NCI-H2196 (cell line): ENCODE measurements at regions not wholly inside any gene's neighbourhood (a gene's known extent, or its start where the extent isn't known, plus 50 kb on each side); places are given as distances from the start of the nearest gene placed in this dataset.
"Not testable (repeated sequence)": the region's sequence is repeated elsewhere in the genome, so short reads cannot be mapped to it uniquely, and the experiment has no call there.

Experiments
- DNase-seq: peaks from one replicate; lab custom pipeline; 2025; ENCODE audit not compliant: unreplicated experiment; lab: John Stamatoyannopoulos, UW

DNA sequence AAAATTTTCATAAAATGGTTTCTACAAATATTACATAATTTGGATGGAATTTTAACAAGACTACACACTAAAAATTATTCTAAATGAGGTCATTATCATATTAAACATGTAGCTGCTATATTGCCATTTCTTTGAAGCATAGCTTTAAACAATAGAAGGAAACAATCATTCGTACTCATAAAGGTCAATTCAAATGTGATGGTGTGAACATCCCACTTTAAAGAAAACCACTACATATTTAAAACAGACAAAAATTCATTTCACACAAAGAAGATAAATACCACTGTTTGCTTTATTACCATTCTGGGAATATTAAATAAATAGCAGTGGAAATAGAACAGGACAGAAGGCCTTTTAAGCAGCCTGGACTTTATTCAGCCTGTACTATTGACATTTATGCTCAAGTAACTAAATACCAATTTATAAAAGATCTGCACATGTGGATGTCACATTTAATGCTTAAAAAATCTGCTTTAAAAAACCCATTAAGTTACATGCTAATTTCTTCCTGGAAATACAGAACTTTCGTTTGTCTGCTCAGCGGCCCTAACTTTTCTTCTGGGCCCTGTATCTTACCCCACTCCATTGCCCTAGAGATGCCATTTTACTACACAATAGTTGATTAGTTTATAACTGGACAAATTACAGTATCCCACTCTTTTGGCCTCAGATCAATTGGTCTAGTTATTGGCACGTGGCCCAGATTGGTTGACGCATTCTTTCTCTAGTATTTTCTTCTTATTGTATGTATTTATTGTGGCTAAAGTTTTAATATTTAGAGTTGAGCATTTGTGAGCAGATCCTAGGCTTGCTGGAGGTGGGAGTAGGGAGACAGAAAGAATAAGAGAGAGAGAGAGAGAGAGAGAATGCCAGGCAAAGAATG is 215.1 kb upstream of the SPRY2 start:
- DNase-seq: no peak

- no peak for DNase-seq
These were observed 212.0 kb upstream of the SPRY2 start for GRCh38 chr13:80552851-80553440.

DNA sequence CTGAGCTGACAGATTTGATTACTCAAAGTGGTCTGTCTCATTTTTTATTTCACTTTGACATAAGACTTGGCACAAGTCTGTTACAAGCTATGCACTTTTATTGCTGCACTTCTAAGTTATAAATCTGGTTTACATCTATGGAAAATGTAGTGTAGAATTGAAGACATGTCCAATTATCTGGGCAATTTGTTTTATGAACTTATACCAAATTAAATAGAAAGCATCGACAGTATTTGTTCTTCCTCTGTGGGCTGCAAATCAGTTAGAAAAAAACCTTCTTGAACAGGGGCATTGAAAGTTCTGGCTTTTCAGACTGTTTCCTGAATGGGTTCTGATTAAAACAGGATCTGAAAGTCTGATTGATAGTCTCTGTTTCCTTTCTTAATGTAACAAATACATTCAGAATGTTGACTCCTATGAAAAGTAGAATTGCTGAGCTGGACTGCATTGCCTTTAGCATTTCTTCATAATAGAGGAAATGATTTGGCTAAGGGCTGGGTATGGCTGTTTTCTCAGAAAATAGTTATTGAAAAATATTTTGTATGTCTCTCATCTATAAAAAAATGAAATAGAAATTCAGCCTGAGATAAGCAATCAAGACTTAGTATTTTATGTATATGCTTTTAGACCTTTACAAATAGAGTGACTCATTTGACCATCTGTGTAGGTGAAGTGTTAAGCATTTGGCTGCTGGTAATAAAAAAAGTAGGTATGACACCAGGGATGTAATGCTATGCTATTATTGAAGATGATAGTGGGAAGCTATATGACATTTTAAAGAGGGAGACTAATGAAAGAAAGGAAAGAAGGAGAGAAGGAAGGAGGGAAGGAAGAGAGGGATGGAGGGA is 210.9 kb upstream of the SPRY2 start:
- no peak for DNase-seq

- no peak for DNase-seq
These were observed 210.1 kb upstream of the SPRY2 start for GRCh38 chr13:80550971-80551441.

DNA sequence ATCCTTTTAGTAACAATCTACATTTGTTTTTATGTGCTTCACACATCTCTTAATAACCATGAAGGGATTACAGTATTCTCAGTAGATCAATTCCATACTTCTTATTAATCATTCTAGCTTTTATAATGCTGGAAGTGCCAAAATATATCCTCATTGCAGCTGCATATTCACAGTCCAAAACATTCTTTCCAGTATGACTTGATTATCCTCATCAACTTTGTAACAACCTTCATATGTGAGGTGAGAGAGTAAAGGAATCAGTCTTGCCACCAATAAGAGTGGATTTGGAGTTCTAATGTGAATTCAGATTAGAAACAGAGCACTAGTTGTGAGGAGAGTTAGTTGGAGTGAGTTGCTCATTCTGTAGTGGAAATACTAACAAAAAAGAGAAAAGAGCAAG is 208.0 kb upstream of the SPRY2 start:
- no peak for DNase-seq

DNA sequence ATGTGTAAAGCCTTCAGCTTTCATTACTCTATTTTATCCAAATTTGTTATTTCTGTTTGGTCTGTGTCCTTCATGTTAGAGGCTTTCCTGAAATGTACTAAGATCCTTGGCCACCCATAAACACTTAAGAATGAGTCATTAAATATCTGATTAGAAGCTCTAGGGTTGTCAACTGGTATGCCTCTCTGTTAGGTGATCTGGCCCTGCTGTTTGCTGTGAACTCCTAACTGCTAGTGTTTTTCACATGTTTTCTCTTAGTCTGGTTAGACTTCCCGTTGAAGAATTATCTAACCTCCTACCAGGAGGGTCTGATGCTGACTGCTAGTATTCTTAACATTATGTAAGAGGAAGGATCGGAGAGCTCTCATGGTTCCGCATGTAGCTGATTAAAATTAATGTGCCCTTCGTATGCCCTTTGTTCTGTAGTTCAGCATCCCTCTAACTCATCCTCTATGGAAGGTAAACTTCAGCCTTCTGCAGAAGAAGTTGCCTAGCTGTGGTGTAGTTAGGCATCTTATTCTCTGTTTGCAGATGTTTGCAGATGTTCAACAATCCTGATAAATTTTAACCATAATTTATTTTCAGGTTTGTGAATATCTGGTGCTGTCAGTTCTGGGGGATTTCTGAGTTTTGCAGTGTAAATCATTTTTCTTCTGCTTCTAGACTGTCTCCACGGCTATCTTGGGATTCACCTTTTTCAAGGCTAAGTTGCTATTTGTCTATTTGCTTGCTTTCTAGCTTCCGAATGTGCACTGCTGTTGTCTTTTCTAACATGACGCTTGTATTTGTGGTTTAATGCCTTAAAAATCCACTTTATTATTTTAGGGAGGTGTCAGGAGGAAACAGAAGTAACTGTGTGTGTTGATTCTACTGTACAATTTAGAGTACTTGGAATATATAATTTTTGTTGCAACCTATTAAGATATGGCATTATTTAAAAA is 207.2 kb upstream of the SPRY2 start:
- DNase-seq: no peak

DNA sequence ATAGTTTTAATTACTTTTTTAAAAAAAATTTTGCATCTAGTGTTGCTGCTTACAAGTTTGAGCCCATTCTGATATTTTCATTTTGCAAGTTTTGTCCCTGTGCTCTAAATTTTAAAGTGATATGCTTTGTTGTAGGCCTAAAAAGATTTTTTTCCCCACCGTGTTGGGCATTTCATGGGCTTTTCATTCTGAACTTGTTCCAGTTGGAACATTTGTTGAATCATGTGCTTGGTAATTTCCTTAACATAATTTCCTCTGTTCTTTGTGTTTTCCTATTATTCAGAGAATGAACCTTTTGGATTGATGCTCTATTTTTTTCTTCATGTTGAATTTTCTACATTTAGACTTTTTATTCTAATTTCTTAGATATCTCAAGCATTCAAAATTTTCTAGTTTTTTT is 206.4 kb upstream of the SPRY2 start:
- DNase-seq: no peak

GRCh38 chr13:80533175-80533574 is 192.2 kb upstream of the SPRY2 start:
- DNase-seq: no peak

DNA sequence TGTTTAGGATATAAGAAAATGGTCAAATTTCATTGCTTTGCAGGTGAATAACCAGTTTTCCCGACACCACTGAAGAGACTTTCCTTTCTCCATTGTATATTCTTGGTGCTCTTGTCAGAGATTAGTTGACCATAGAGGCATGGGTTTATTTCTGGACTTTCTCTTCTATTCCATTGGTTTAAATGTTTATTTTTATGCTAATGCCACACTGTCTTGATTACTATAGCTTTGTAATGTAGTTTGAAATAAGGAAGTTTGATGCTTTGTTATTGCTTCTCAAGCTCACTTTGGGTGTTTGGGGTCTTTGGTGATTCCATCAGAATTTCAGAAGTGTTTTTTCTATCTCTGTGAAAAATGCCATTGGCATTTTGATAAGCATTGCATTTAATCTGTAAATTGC is 190.0 kb upstream of the SPRY2 start:
- DNase-seq: no peak

DNA sequence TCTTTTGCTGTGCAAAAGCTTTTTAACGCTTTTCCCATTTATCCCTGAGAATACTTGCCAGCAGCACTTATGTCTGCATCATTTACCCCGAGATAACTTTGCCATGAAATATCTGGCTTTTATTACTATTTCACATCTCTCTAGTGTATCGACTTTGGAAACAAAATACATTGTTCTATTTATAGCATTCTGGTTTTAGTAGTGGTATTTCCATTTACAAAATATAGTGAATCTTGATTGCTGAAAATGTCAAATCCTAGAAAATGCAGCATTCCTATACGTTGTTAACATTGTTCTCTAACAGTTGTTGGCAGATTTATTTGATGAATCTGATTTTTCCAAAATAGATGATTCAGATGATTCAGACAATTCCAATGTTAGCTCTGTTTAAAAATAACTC is 189.3 kb upstream of the SPRY2 start:
- no peak for DNase-seq

DNA sequence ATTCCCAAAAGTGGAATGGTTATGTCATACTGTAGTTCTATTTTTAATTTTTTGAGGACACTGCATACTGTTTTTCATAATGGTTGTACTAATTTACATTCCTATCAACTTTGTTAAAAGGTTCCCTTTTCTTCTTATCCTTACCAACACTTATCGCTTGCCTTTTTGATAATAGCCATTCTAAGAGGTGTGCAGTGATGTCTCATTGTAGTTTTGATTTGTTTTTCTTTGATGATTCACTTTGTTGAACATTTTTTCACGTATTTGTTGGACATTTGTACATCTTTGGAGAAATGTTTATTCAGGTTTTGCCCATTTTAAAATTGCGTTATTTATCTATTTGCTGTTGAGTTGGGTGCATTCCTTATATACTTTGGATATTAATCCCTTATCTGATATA is 188.8 kb upstream of the SPRY2 start:
- DNase-seq: no peak

DNA sequence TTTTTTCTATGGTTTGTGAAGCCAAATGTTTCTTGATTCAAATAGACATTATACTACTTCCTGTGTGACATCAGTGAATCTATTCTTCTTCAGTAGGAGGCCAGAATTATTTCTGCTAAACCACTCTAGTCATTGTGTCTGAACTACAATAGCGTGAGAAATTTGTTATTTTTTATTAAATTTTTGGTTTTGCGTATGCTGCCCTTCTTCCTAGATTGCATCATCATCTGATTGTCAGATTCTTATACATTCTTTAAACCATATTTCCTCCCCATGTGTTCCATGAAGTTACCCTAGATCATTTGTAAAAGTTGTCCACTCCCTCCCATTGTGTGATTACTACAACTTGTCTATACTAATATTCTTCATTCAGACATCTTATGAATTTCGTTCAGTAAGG is 187.8 kb upstream of the SPRY2 start:
- DNase-seq: no peak

DNA sequence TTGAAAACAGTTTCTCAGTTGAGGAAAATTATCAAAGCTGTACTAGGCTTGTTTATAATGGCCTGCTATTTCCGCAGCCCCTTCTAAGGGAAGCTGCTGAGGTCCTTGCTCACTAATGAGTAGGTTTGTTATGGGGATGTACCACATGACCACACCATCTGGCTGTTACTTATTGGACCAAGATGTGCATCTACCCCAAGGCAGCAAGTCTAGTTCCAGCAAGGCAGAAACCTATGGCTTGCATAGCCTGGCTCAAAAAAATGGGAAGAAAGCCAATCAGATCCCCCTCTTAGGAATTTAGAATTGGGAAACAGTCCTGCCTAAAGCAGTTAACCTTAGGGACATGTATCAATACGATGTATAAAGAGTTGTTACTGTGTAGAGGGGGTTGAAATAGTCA is 186.5 kb upstream of the SPRY2 start:
- no peak for DNase-seq

DNA sequence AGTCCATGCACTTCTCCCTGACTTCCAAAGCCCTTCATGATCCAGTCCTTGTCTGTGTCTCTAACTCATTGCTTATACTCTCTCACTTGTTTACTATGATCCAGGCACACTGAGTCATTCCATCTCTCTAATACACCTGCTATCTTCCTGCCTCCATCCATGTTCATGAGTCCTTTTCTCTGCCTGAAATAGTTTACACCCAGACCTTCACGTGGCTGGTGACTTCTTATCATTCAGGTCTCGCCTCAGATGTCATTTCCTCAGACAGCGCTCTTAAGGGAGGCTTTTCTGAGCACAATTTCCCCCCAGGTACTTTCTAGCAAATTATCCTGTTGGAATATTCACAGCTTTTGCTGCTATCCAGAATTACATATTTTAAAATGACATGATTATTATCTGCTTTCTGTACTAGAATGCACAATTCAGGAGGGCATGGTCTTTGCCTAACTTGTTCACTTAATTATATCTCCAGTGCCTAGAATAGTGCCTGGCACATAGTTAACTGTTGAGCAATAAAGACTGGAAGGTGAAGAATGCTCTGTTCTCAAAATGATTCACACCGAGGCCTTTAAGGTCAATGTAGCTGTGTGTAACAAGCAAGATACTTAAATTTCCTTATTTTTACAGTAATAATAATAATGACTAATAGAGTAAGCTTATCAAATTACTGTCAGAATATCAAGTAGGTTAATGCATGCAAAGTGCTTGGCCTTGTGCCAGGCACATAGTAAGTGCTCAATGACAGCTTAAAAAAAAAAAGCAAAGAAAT is 183.7 kb upstream of the SPRY2 start:
- DNase-seq: no peak

DNA sequence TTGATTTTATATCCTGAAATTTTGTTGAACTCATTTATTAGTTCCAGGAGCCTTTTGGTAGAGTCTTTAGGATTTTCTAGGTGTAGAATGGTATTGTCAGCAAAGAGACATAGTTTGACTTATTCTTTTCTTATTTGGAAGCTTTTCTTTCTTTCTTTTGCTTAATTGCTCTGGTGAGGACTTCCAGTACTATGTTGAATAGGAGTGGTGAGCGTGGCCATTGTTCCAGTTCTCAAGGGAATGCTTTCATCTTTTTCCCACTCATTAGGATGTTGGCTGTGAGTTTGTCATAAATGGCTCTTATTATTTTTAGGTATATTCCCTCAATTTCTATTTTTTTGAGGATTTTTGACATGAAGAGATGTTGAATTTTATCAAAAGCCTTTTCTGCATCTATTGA is 182.2 kb upstream of the SPRY2 start:
- no peak for DNase-seq

DNA sequence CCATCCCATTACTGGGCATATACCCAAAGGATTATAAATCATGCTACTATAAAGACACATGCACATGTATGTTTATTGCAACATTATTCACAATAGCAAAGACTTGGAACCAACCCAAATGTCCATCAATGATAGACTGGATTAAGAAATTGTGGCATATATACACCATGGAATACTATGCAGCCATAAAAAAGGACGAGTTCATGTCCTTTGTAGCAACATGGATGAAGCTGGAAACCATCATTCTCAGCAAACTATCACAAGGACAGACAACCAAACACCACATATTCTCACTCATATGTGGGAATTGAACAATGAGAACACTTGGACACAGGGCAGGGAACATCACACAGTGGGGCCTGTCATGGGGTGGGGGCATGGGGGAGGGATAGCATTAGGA is 181.5 kb upstream of the SPRY2 start:
- not testable (repeated sequence) for DNase-seq

GRCh38 chr13:80516818-80517348 is 176.0 kb upstream of the SPRY2 start:
- DNase-seq: no peak

DNA sequence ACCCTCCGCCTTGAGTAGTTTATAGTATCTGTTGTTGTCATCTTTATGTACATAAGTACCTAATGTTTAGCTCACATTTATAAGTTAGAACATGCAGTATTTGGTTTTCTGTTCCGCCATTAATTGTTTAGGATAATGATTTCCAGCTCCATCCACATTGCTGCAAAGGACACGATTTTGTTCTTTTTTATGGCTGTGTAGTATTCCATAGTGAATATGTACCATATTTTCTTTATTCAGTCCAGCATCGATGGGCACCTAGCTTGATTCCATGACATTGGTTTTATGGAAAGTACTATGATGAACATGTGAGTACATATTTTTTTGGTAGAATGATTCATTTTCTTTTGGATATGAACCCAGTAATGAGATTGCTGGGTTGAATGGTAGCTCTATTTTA is 174.4 kb upstream of the SPRY2 start:
- no peak for DNase-seq

- no peak for DNase-seq
These were observed 172.3 kb upstream of the SPRY2 start for GRCh38 chr13:80513196-80513595.

- no peak for DNase-seq
These were observed 169.8 kb upstream of the SPRY2 start for GRCh38 chr13:80510686-80511085.
